Activated naive CD4-positive, alpha-beta T cell treated with Interleukin-2 at 50 U/mL for 16 hours (primary cell): ENCODE measurements at regions not wholly inside any gene's neighbourhood (a gene's known extent, or its start where the extent isn't known, plus 50 kb on each side); places are given as distances from the start of the nearest gene placed in this dataset.
"Not testable (repeated sequence)": the region's sequence is repeated elsewhere in the genome, so short reads cannot be mapped to it uniquely, and the experiment has no call there.

Experiments used
- DNase-seq: peaks from one replicate; pipeline ENCODE4 v3.0.0-alpha.2; 2020

GRCh38 chr11:81365496-81365895, 1368.2 kb downstream of the FAM181B start:
- no peak for DNase-seq

GRCh38 chr11:81359476-81359875, 1374.2 kb downstream of the FAM181B start:
- no peak for DNase-seq

GRCh38 chr11:81345609-81346008, 1388.1 kb downstream of the FAM181B start:
- DNase-seq: no peak

- no peak for DNase-seq
Observed at GRCh38 chr11:81342966-81343365, 1390.7 kb downstream of the FAM181B start.

- no peak for DNase-seq
Observed at GRCh38 chr11:81340225-81340624, 1393.4 kb downstream of the FAM181B start.

GRCh38 chr11:81339521-81339920, 1394.1 kb downstream of the FAM181B start:
- no peak for DNase-seq

GRCh38 chr11:81337756-81338155, 1395.9 kb downstream of the FAM181B start:
- DNase-seq: no peak

GRCh38 chr11:81332276-81332675, 1401.4 kb downstream of the FAM181B start:
- DNase-seq: no peak

GRCh38 chr11:81331611-81332235, 1401.9 kb downstream of the FAM181B start:
- DNase-seq: no peak

GRCh38 chr11:81331088-81331487, 1402.6 kb downstream of the FAM181B start:
- no peak for DNase-seq

- no peak for DNase-seq
Observed at GRCh38 chr11:81303038-81303664, 1430.5 kb downstream of the FAM181B start.

- no peak for DNase-seq
Observed at GRCh38 chr11:81301166-81301830, 1432.4 kb downstream of the FAM181B start.

GRCh38 chr11:81286959-81287358, 1446.7 kb downstream of the FAM181B start:
- DNase-seq: no peak

GRCh38 chr11:81286550-81286949, 1447.1 kb downstream of the FAM181B start:
- DNase-seq: no peak

- not testable (repeated sequence) for DNase-seq
Observed at GRCh38 chr11:81280228-81280627, 1453.4 kb downstream of the FAM181B start.

GRCh38 chr11:81278991-81279390, 1454.7 kb downstream of the FAM181B start:
- DNase-seq: no peak

GRCh38 chr11:81270686-81271085, 1463.0 kb downstream of the FAM181B start:
- no peak for DNase-seq

- no peak for DNase-seq
Observed at GRCh38 chr11:81267246-81267645, 1466.4 kb downstream of the FAM181B start.

- no peak for DNase-seq
Observed at GRCh38 chr11:81259471-81259870, 1474.2 kb downstream of the FAM181B start.

- DNase-seq: no peak
Observed at GRCh38 chr11:81255895-81256294, 1477.8 kb downstream of the FAM181B start.

- no peak for DNase-seq
Observed at GRCh38 chr11:81253244-81253643, 1480.4 kb downstream of the FAM181B start.

- no peak for DNase-seq
Observed at GRCh38 chr11:81246941-81247340, 1486.7 kb downstream of the FAM181B start.

- no peak for DNase-seq
Observed at GRCh38 chr11:81245791-81246190, 1487.9 kb downstream of the FAM181B start.

GRCh38 chr11:81241672-81242275, 1491.9 kb downstream of the FAM181B start:
- no peak for DNase-seq
